Activated CD4-positive, alpha-beta T cell treated with anti-CD3 and anti-CD28 coated beads, Interleukin-2, amount 50 U/mL, for 1 hour (primary cell): ENCODE measurements at regions not wholly inside any gene's neighbourhood (a gene's known extent, or its start where the extent isn't known, plus 50 kb on each side); places are given as distances from the start of the nearest gene placed in this dataset.

Source experiments
- DNase-seq: peaks from one replicate; pipeline ENCODE4 v3.0.0-alpha.2; 2020

DNA sequence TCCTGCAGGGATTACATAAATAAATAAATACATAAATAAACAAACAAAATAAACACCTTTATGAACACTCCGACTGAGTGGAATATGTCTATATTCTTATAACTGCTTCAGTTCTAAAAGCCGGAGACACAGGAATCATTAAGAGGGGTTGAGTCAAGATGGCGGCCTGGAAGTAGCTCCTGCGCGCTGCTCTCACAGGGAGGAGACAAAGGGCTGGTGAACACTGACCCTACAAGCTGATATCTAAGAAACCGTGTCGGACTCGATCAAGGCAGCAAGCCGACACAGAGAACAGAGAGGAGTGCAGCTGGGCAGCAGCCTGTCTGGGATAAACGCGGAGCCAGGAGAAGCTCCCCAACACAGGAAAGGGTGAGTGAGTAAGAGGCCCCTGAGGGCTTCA is 1098.6 kb upstream of the NCAM2 start:
- DNase-seq, result no peak

DNA sequence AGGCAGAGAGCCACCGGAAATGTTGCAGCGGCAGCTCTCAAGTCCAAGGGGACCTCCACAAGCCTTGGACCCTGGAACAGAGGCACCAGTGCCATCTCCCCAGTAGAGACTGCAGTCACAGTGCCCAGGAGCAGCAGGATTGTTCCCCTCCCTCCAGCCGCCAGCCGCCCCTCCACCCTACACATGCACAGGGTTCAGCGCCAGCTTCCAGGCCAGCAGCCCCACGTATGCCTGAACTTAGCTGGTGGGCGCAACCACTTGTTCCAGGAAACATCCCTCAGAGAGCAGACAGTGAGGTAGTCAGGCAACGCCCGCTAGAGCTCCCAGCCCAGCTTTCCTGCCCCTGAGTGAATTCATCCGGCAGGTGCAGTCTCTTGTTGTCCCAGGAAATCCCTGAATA is 1098.1 kb upstream of the NCAM2 start:
- no peak for DNase-seq

DNA sequence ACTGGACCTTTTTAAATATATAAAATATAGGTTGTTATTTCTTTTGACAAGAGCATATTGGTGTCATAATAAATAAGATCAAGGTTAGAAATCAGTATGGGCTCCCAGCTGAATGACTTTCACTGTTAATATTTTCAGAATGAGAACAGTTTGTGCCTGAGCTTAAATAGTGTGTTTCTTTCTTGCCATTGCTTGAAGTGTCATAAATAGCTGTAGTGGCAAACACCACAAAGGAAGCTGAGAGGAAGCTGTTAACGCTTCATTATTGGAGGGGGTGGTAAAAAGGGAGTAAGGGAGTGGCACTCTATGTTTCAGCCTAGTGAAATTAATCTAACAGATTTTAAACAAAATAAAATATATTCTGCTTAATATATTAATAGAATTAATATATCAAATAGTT is 1089.8 kb upstream of the NCAM2 start:
- DNase-seq, result no peak

DNA sequence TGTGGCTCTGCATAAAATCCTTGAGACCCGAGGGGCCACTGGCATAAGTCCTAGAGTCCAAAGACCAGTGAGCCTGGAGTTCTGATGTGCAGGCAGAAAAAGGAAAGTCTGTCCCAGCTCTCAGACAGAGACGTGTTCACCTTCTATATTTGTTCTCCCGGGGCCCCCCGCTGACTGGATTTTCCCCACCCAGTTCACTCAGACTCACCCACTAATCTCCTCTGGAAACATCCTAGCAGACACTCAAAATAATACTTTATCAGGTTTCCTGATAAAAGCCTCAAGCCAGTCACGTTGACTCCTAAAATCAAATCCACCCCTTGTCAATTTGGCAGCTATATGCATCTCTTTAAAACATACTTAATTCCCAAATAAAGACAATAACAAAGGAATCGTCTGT is 1084.2 kb upstream of the NCAM2 start:
- DNase-seq, result no peak

DNA sequence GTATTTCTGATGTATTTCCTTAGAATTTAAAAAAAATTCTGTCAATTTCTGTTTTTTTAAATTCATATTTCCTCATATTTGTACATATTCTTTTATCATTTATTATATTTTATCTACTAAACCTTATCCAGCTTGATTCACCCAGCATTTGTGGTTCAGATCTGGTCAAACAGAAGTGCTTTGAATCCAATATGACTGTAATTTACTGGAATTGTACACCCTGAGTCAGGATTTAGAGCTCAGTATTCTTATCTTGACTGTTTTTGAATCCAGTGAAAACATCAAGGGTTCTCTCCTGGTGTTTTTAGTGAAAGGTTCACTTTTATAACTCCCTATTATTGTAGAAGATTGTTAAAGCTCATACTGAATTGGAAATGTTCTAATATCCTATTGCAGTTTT is 1077.0 kb upstream of the NCAM2 start:
- no peak for DNase-seq

DNA sequence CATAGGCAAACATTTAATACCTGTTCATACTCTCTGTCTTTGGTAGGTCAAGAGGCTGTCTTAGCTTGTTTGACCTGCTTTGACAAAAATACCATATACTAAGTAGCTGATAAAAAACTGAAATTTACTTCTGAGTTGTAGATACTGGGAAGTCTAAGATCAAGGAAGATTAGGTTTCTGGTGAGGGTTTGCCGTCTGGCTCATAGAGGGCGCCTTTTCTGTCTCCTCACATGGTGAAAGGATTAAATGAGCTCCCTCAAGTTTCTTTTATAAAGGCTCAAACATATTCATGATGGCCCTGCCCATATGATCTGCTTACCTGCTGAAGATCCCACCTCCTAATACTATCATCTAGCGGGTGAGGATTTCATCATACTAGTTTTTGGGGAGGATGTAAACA is 1076.1 kb upstream of the NCAM2 start:
- DNase-seq, result no peak

DNA sequence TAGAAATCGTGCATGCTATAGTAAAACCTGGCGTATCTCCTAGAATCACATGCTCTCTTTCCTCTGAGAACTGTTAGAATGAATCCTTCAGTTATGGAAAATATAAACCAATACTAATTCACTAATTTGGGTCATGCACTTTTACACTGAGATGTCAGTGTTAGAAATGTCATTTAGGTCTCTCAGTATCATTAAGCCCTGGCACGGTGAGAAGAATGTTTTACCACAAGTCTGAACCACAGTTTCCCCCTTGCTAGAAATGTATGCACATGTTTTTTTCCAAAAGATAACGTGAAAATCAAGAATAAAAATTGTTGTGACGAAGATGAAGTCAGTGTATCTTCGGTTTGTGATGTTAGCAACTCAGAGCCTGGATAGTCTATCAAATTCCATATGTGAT is 1062.7 kb upstream of the NCAM2 start:
- no peak for DNase-seq

DNA sequence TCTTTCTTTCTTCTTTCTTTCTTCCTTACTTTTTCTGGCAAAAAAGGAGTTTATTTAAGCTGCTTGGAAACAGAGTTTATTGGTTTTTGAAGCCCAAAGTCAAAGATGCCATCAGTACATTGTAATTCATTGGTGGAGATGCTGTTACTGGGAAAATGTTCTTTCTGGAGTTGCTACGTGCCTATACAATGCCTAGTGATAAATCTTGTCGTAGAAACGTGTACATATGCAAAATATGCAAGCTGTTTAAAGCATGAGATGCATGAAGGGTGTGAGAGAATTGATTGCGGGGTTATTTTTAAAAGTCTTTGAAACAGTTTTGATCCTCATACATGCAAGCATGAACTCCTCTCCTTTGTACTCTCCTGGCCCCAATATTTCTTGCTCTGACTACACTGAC is 1060.6 kb upstream of the NCAM2 start:
- no peak for DNase-seq

DNA sequence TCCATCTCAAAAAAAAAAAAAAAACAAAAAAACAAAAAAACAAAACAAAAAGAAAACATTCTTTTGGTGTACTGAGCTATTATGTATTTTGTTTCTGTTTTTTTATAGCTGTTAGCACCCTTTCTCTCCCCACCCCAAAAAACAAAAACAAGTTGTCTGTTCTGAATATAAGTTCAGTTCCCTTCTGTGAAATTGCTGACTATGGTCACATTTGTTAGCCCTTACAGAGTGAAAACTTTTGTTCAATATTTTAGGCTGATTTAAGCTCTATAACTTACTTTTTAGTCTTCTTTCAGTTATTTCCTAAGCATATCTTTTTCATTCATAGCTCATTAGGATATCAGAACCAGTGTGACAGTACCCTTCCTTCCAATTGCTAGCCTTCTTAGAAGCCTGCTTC is 1056.6 kb upstream of the NCAM2 start:
- DNase-seq, result no peak

DNA sequence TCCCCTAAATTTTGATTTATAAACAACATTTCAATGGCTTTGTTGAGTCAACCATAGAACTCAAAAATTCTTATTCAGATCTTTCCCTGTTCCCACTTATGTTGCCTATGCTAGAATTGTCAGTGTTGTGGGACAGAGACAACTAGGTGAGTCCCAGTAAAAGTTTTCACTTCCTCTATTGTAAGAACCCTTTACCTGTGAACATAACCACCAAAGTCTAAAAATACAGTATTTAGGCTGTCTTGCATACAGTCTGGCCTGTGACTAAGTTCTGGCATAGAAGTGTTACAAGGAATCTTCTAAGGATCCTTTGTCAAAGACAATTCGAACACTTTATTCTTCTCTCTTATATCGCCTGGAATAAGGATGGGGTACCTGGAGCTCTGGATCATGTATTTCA is 1047.9 kb upstream of the NCAM2 start:
- DNase-seq, result no peak

DNA sequence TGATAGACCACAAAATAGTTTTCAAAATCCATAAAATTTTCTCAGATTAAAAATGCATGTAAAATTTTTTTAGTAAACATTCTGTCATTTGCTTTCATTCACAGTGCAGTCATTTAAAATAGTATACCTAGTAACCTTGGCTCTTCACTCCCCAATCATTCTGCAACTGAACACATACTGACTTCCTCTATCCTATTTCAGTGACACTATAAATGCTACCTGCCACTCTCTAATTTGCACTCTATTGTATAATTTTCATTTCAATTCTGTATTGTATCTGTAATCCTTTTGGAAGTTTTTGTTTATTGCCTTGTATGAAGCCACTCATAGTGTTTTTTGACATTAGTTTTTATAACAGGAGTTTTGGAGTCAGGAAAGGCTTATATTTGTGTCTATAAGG is 1029.1 kb upstream of the NCAM2 start:
- no peak for DNase-seq

DNA sequence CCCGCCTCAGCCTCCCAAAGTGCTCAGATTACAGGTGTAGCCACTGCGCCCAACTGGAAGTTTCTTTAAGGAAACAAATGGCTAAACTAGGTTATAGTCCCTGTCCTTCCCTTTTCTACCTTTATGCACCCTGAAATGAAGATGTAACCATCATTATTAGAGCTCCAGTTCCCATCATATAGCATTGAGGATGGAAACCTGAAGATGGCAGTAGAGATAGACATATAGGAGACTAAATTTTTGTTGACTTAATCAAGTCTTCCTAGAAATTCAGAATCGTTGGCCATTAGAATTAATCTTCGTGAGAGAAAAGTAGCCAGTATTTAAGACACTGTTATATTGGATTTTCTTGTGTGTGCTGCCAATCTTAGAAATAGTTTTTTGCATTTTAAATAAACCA is 1016.3 kb upstream of the NCAM2 start:
- DNase-seq, result no peak

DNA sequence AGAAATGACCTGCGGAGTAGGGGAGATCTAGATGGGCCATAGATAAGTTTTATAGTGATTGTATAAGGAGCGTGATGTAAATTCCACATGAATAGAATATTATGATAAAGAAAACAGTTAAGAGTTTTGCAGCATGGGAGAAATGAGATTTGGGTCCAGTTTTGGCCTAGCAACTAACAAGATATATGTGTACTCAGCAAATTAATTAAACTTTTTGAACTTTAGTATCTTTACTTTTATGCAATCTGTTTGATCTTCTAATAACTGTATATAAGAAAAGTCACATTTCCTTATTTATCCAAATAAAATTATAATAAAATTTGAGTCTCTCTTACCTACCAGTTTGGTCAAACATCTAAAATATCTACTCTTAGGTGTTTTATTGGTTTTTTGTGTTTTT is 1011.8 kb upstream of the NCAM2 start:
- DNase-seq, result no peak

DNA sequence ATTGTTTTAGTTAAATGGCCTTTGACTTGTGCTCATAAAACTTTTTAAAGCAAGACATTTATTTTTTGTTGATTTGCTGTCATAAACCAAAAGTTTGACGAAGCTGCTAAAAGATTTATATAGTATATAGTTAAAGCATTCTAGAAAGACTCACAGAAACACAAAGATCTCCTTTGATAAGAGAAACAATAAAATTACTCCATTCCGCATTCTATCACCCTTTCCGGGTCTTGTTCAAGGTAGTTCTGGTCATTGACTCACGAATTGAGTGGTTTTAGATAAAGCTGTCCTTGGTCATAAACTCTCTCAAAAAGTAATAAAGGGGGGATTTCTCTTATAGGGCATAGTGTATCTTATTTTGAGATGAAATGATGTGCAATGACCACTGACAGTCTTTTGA is 1010.5 kb upstream of the NCAM2 start:
- no peak for DNase-seq

DNA sequence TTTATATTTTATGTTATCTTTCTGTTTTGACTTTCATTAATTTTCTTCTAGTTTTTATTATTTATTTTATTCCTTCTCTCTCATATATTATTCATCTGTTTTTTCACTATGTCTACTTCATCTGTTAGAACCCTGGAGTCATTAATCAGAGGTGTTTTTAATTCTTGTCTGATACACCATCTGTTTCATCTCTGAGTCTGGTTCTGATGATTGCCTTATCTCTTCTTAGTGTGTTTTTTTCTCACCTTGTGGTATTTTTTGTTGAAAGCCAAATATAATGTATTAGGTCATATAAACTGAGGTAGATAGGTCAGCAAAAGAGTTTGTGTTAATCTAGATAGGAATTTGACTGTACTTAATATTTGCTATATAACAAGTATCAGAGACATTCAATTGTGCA is 1005.7 kb upstream of the NCAM2 start:
- no peak for DNase-seq

DNA sequence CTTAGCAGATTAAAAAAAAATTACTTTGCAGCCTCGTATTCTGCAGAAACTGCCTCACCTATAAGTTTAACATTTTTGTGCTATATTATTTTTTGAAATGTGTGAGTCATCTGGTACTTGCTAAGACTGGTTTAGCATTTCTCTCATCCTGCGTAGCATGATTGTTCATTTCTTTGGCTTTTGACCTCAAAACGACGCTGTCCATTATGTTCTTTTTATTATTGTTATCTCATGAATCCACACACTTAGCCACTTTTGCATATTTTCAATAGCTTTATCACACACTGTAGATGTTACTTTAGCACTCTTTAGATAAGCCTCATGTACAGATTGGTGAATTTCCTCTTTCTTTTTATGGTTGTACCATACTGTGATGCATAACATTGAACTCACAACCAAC is 1004.9 kb upstream of the NCAM2 start:
- DNase-seq, result no peak

DNA sequence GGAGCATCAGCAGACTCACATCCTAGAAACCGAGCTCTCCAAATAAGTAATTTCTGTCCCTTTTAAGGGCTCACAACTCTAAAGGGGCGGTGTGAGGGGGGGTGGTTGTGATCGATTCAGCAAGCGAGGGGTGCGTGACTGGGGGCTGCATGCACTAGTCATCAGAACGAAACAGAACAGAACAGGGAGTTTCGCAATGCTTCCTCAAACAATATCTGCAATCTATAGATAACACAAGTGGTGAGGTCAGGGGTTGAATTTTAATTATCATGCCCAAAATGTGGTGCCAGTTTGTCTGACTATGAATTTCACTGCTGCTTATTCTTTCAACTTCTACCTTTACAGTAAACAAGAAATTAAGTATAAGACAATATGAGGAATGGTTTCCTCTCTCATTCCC is 1003.0 kb upstream of the NCAM2 start:
- no peak for DNase-seq

DNA sequence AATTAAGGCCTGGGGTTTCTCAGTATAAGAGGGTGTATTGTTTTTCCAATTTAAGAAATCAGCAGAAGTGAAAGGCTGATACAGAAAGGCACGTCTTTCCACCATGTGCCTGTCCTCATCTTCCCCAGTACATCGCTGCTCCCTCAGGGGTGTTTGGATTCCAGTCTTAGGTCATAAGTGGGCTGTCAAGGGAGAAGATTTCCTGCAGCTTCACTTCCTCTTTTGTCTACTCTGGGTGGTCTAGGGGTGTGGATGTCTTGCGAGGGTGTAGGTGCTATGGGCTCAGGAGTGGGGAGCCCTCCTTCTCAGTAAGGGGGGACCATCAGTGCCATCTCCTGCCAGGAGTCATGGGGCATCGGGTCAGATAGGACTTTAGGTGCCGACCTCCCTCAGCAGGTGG is 999.8 kb upstream of the NCAM2 start:
- DNase-seq, result no peak

DNA sequence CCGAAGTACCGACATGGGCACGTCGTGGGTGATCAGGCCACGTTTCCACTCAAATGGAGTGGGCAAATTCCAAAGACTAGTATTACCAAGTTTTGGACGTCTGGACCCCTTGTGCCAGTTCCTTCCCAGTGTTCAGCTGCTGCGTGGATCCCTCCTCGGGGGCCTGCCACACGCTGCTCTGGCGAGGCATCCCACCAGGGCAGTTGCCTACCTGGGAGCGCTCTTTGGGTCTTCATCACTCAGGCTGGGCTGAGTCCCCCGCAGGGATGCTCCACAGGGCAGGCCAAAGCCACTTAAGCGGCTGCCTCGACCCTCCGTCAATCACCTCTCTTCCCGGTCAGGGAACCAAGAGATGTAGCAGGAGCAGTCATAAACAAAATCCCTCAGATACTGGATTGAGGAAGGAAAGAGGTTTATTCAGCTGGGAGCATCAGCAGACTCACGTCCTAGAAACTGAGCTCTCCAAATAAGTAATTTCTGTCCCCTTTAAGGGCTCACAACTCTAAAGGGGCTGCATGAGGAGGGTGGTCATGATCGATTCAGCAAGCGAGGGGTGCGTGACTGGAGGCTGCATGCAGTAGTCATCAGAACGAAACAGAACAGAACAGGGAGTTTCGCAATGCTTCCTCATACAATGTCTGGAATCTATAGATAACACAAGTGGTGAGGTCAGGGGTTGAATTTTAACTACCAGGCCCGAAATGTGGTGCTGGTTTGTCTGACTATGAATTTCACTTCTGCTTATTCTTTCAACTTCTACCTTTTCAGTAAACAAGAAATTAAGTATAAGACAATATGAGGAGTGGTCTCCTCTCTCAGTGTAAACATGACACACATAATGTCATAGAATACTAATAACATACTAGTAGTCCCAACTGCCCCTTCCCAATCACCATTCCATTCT is 998.6 kb upstream of the NCAM2 start:
- DNase-seq, result no peak

DNA sequence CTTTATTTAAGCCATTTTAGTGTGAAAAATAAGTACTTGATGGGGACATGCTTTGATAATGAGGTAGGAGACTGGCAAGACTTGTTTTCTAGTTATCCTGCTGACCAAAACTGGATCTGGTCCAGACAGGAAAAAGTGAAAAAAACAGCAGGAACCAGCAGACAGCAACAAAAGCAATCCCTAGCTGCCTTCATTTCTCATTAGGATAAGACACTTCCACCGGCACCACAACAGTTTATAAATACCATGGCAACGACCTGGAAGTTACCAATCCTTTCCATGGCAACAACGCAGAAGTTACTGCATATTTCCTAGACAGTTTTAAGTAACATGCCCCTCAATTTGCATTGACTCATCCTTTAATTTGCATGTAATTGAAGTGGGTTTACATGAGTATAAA is 993.8 kb upstream of the NCAM2 start:
- no peak for DNase-seq

DNA sequence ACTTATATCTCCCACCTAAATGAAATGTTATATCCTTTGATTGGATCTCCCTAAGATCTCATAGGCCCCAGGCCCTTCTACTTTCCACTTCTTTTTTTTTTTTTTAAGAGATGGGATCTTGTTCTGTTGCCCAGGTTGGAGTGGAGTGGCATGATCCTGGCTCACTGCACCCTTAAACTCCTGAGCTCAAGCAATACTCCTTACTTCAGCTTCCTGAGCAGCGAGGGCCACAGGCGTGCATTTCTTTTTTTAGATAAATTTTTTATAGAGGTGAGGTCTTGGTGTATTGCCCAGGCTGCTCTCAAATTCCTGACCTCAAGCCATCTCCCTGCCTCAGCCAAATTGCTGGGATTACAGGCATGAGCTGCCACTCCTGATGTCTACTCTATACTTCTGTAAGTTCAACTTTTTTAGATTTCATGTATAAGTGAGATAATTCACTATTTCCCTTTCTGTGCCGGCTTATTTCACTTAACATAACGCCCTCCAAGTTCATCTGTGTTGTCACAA is 987.5 kb upstream of the NCAM2 start:
- no peak for DNase-seq

DNA sequence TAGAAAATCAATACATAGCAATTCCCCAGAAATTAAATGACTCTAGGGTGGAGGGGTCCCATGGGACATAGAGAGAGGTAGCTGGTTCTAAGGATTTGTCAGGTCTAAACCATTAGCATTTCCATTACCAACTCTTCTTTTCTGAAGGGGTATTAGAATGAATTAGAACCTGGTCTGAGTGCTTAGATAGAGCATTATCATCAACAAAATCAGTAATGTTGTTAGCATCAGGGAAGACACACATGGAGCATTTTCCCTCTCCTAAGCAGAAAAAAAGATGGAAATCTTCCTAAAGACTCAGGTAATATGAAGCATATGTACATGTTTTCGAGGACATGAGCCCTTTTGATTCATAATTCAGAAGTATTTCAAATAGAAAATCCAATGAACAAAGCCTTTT is 984.4 kb upstream of the NCAM2 start:
- no peak for DNase-seq

DNA sequence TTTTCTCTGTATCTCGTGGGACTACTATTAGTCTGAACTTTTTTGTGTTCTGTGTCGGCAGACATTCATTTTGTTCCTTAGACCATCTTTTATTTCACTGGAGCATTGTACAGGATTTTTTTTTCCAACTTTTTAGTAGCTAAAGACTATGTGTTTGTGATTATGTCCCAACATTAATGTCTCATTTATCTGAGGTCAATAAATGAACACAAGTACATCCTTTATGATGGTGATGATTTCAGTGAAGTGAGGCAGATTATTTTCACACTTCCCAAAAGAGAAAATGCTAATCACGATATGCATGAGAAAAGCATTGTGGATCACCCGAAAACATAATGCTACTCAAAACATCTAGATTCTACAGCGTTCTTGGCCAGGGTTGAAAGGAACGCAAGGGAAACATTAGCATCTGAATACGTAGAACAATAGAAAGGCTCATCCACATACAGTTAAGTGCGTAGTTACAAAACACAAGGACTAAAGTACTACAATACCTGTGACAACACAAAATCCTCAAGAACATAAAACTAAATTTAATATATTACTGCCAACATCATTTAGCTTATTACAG is 981.7 kb upstream of the NCAM2 start:
- DNase-seq, result no peak

DNA sequence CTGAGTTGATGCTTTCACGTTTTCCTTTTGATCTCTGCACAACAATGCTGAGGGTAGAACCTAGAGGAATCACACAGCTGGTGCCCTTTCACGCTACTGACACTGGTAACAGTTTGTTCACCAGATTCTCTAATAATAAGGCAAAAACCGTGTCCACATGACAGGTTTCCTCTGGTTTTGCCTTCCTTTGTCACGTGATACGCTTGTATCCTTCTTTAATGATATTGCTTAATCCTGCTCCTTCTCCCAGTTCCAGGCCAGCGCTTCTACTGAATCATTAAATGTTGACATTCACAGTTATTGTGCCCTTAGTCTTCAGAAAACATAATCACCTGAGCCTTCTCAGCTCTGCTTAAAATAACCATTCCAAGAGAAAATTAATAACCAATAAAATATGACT is 978.2 kb upstream of the NCAM2 start:
- no peak for DNase-seq

DNA sequence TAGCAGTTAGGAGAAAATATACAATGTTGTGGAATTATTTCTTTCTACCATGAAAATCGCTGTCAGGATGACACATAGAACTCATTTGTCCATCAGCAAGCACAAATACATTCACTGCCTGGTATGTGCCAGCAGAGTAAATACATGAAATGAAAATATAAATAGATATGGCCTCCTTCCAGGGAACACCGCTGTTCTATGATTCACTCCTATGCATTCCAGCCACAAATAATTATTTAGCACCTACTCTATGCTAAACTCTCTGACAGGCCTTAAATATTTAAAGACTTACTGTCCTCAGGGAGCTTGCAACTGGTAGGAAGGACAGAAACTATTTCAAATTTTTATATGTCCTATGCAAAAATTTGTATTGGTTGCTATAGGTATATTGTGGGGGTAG is 975.0 kb upstream of the NCAM2 start:
- no peak for DNase-seq
